ENCODE measurements at regions not wholly inside any gene's neighbourhood (a gene's known extent, or its start where the extent isn't known, plus 50 kb on each side); places are given as distances from the start of the nearest gene placed in this dataset.

DNA sequence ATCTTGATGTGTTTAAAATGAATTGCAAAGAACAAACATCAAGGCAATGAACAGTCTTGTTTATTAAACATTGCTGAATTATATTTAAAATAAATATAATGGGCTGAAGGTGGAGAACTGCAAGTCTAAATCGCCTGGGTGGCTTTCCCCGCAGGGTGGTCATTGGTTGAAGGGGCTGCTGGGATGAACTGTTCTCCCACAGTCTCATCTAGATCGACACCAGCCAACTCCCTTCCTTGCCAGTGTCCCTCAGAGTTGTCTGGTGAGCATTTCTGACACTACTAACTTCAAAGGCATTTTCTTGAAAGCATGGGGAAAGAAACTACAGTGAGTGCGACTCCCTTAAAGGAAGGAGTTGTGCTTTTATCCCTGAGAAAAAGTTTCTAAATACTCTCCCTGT, 196.5 kb upstream of the LRTM1 start:
- Histone ChIP-seq H3K27ac (no peak overlapping the region), H3K4me1 (no peaks in the 10 kb centered on the region), H3K27me3 (ENCODE audit: insufficient read depth in 3 of 3, low read length in 2 of 3) (peaks cover 0 to 16% (median 2%) of the 10 kb centered on the region in 3 donors), H3K4me3 (no peak overlapping the region), H3K9me3 (no peaks in the 10 kb centered on the region), H3K36me3 (ENCODE audit: insufficient read depth in 1 of 2, low read depth in 1 of 2) (no peaks in the 10 kb centered on the region)
- 80 to 84% (median 84%) methylated on average over 4 of the region's 4 CpGs for WGBS, 3 donors
- no peak for ATAC-seq
- no peak for DNase-seq
- intact Hi-C loops (cut with DNase I): no loop called here
- TF ChIP-seq, protein P1, sequence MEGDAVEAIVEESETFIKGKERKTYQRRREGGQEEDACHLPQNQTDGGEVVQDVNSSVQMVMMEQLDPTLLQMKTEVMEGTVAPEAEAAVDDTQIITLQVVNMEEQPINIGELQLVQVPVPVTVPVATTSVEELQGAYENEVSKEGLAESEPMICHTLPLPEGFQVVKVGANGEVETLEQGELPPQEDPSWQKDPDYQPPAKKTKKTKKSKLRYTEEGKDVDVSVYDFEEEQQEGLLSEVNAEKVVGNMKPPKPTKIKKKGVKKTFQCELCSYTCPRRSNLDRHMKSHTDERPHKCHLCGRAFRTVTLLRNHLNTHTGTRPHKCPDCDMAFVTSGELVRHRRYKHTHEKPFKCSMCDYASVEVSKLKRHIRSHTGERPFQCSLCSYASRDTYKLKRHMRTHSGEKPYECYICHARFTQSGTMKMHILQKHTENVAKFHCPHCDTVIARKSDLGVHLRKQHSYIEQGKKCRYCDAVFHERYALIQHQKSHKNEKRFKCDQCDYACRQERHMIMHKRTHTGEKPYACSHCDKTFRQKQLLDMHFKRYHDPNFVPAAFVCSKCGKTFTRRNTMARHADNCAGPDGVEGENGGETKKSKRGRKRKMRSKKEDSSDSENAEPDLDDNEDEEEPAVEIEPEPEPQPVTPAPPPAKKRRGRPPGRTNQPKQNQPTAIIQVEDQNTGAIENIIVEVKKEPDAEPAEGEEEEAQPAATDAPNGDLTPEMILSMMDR (IDR thresholded peaks at IDR 0.05): no peak
